ENCODE measurements at regions not wholly inside any gene's neighbourhood (a gene's known extent, or its start where the extent isn't known, plus 50 kb on each side); places are given as distances from the start of the nearest gene placed in this dataset.

DNA sequence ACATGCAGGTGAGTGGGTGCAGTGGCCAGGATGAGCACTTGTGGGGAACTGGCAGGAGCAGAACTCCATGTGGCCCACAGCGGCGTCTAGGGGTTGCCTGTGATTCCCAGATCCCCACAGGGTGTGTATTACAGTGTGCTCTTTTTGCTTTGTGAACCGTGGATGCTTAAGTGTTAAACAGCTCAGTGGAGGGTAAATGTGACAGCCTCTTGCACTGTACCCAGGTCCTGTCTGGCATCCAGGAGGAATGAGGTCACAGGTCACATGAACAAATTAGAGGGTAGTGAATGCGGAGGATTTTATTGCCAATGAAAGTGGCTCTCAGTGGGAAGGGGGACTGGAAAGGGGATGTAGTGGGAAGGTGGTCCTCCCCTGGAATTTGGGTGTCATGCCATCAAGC lies 447.8 kb downstream of the SPRY1 start:
- H3K36me3 ChIP-seq (ENCODE audit: insufficient read depth, low read length): no peaks in the 10 kb centered on the region
- no peaks in the 10 kb centered on the region for H3K79me2 ChIP-seq (ENCODE audit: insufficient read depth, low read depth, low read length)
- H3K4me3 ChIP-seq (ENCODE audit: low read depth, low read length, poor library complexity, severe bottlenecking): no peak overlapping the region
- H3K4me1 ChIP-seq (ENCODE audit: insufficient read depth, low read length, poor library complexity, severe bottlenecking): no peaks in the 10 kb centered on the region
- H3K27ac ChIP-seq (ENCODE audit: low read depth, low read length, poor library complexity, severe bottlenecking): no peak overlapping the region
- H4K20me1 ChIP-seq (ENCODE audit: insufficient read depth, low read length): no peaks in the 10 kb centered on the region
- ChIA-PET CTCF (ENCODE audit: unreplicated experiment) (no interaction called here), POLR2A (interaction anchor here (0.8 kb wide), 1 partner anchor 9 kb away, joined by 3 read pairs; no protein-coding TSS in a partner anchor)
- H3K9me2 ChIP-seq (ENCODE audit: insufficient read depth, low read length): no peaks in the 10 kb centered on the region
- H3K4me2 ChIP-seq (ENCODE audit: low read length): no peak overlapping the region
- DNase-seq (ENCODE audit: low spot score): no peak
- no peak overlapping the region for H2AFZ ChIP-seq (ENCODE audit: low read length)
- no TSS peak for BruUV-seq (replicated peaks)
- TF ChIP-seq, protein P1, sequence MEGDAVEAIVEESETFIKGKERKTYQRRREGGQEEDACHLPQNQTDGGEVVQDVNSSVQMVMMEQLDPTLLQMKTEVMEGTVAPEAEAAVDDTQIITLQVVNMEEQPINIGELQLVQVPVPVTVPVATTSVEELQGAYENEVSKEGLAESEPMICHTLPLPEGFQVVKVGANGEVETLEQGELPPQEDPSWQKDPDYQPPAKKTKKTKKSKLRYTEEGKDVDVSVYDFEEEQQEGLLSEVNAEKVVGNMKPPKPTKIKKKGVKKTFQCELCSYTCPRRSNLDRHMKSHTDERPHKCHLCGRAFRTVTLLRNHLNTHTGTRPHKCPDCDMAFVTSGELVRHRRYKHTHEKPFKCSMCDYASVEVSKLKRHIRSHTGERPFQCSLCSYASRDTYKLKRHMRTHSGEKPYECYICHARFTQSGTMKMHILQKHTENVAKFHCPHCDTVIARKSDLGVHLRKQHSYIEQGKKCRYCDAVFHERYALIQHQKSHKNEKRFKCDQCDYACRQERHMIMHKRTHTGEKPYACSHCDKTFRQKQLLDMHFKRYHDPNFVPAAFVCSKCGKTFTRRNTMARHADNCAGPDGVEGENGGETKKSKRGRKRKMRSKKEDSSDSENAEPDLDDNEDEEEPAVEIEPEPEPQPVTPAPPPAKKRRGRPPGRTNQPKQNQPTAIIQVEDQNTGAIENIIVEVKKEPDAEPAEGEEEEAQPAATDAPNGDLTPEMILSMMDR (conservative IDR thresholded peaks at IDR 0.05; ENCODE audit: low read length): no peak
- no peak for TF ChIP-seq EZH2phosphoT487 (IDR thresholded peaks at IDR 0.05; ENCODE audit: borderline replicate concordance, low read depth, low read length)
- H3K9me3 ChIP-seq (ENCODE audit: low read length): no peaks in the 10 kb centered on the region
- intact Hi-C loops (cut with micrococcal nuclease; ENCODE audit: unreplicated experiment): no loop called here

DNA sequence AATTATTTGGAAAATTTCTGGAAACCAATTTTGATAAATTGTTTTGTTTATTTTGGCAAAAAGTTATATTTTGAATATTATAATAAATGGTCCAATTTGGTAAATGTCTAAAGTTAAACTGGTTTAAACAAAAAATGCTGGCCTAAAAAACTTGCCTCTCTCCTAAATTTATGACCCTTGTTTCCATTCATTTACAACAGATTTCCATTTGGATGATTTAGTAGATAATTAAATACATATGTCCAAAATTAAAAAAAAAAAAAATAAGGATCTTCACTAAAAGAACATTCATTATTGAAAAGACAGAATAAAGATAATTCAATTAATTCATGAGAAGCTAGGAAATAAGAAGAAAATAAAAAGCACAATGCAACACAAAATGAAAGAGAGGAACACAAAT lies 449.5 kb downstream of the SPRY1 start:
- Histone ChIP-seq H3K4me1 (ENCODE audit: insufficient read depth, low read length, poor library complexity, severe bottlenecking) (no peaks in the 10 kb centered on the region), H3K9me3 (ENCODE audit: low read length) (no peaks in the 10 kb centered on the region), H3K4me3 (ENCODE audit: low read depth, low read length, poor library complexity, severe bottlenecking) (no peak overlapping the region), H2AFZ (ENCODE audit: low read length) (no peak overlapping the region), H3K4me2 (ENCODE audit: low read length) (no peak overlapping the region), H4K20me1 (ENCODE audit: insufficient read depth, low read length) (no peaks in the 10 kb centered on the region), H3K9me2 (ENCODE audit: insufficient read depth, low read length) (no peaks in the 10 kb centered on the region), H3K27ac (ENCODE audit: low read depth, low read length, poor library complexity, severe bottlenecking) (no peak overlapping the region), H3K36me3 (ENCODE audit: insufficient read depth, low read length) (no peaks in the 10 kb centered on the region), H3K79me2 (ENCODE audit: insufficient read depth, low read depth, low read length) (no peaks in the 10 kb centered on the region)
- CTCF ChIA-PET (ENCODE audit: unreplicated experiment): no interaction called here
- DNase-seq (ENCODE audit: low spot score): no peak
- no TSS peak for BruUV-seq (replicated peaks)
- POLR2A ChIA-PET: no interaction called here
- TF ChIP-seq EZH2phosphoT487 (IDR thresholded peaks at IDR 0.05; ENCODE audit: borderline replicate concordance, low read depth, low read length): no peak
- TF ChIP-seq, protein P1 (conservative IDR thresholded peaks at IDR 0.05; ENCODE audit: low read length): no peak
- intact Hi-C loops (cut with micrococcal nuclease; ENCODE audit: unreplicated experiment): no loop called here

DNA sequence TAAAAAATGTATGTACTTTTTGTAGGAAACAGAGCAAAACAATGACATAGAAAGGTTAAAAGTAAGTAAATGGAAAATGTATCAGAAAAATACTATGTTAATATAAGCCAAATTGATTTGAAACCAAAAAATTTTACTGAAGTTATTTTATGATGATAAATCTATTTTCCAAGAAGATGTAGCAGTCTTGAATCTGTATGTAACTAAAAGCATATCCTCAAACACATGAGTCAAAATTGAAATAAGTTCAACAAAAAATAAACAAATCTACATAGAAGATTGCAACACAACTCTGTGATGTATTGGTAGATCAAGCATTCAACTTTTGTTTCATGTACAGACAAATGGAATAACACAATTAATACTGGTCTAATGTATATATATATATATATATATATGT lies 450.0 kb downstream of the SPRY1 start:
- Histone ChIP-seq H3K4me1 (ENCODE audit: insufficient read depth, low read length, poor library complexity, severe bottlenecking) (no peaks in the 10 kb centered on the region), H2AFZ (ENCODE audit: low read length) (no peak overlapping the region), H3K9me2 (ENCODE audit: insufficient read depth, low read length) (no peaks in the 10 kb centered on the region), H3K27ac (ENCODE audit: low read depth, low read length, poor library complexity, severe bottlenecking) (no peak overlapping the region), H3K4me2 (ENCODE audit: low read length) (no peak overlapping the region), H3K4me3 (ENCODE audit: low read depth, low read length, poor library complexity, severe bottlenecking) (no peak overlapping the region), H3K9me3 (ENCODE audit: low read length) (no peaks in the 10 kb centered on the region), H3K36me3 (ENCODE audit: insufficient read depth, low read length) (no peaks in the 10 kb centered on the region), H3K79me2 (ENCODE audit: insufficient read depth, low read depth, low read length) (no peaks in the 10 kb centered on the region), H4K20me1 (ENCODE audit: insufficient read depth, low read length) (no peaks in the 10 kb centered on the region)
- intact Hi-C loops (cut with micrococcal nuclease; ENCODE audit: unreplicated experiment): no loop called here
- ChIA-PET POLR2A (no interaction called here), CTCF (ENCODE audit: unreplicated experiment) (no interaction called here)
- TF ChIP-seq EZH2phosphoT487 (IDR thresholded peaks at IDR 0.05; ENCODE audit: borderline replicate concordance, low read depth, low read length): no peak
- TF ChIP-seq, protein P1 (conservative IDR thresholded peaks at IDR 0.05; ENCODE audit: low read length): no peak
- no TSS peak for BruUV-seq (replicated peaks)
- DNase-seq (ENCODE audit: low spot score): no peak

Measured in OCI-LY7 (cell line).